ENCODE measurements at regions not wholly inside any gene's neighbourhood (a gene's known extent, or its start where the extent isn't known, plus 50 kb on each side); places are given as distances from the start of the nearest gene placed in this dataset.
"Not testable (repeated sequence)": the region's sequence is repeated elsewhere in the genome, so short reads cannot be mapped to it uniquely, and the experiment has no call there.

- no peak for FAIRE-seq
Measured at GRCh38 chr6:93917216-93917615, 497.9 kb upstream of the EPHA7 start.

- no peak for FAIRE-seq
Measured at GRCh38 chr6:93916716-93917115, 497.4 kb upstream of the EPHA7 start.

- FAIRE-seq, result no peak
Measured at GRCh38 chr6:93915961-93916360, 496.6 kb upstream of the EPHA7 start.

- no peak for FAIRE-seq
Measured at GRCh38 chr6:93902517-93902916, 483.2 kb upstream of the EPHA7 start.

- no peak for FAIRE-seq
Measured at GRCh38 chr6:93900142-93900541, 480.8 kb upstream of the EPHA7 start.

- FAIRE-seq, result no peak
Measured at GRCh38 chr6:93896081-93896480, 476.7 kb upstream of the EPHA7 start.

GRCh38 chr6:93894521-93894920 lies 475.2 kb upstream of the EPHA7 start:
- FAIRE-seq, result no peak

- no peak for FAIRE-seq
Measured at GRCh38 chr6:93889713-93890112, 470.4 kb upstream of the EPHA7 start.

- no peak for FAIRE-seq
Measured at GRCh38 chr6:93886416-93886815, 467.1 kb upstream of the EPHA7 start.

GRCh38 chr6:93859971-93860370 lies 440.6 kb upstream of the EPHA7 start:
- FAIRE-seq, result no peak

GRCh38 chr6:93858213-93858612 lies 438.9 kb upstream of the EPHA7 start:
- FAIRE-seq, result no peak

GRCh38 chr6:93849857-93850256 lies 430.5 kb upstream of the EPHA7 start:
- no peak for FAIRE-seq

GRCh38 chr6:93848031-93848742 lies 428.8 kb upstream of the EPHA7 start:
- FAIRE-seq, result no peak

GRCh38 chr6:93842178-93842577 lies 422.8 kb upstream of the EPHA7 start:
- FAIRE-seq, result no peak

- not testable (repeated sequence) for FAIRE-seq
Measured at GRCh38 chr6:93835451-93836145, 416.2 kb upstream of the EPHA7 start.

GRCh38 chr6:93835026-93835425 lies 415.7 kb upstream of the EPHA7 start:
- FAIRE-seq, result not testable (repeated sequence)

- FAIRE-seq, result not testable (repeated sequence)
Measured at GRCh38 chr6:93833326-93833725, 414.0 kb upstream of the EPHA7 start.

GRCh38 chr6:93829757-93830156 lies 410.4 kb upstream of the EPHA7 start:
- not testable (repeated sequence) for FAIRE-seq

- FAIRE-seq, result no peak
Measured at GRCh38 chr6:93829009-93829408, 409.6 kb upstream of the EPHA7 start.

GRCh38 chr6:93828553-93828952 lies 409.2 kb upstream of the EPHA7 start:
- FAIRE-seq, result no peak

- no peak for FAIRE-seq
Measured at GRCh38 chr6:93827728-93828127, 408.4 kb upstream of the EPHA7 start.

GRCh38 chr6:93825950-93826349 lies 406.6 kb upstream of the EPHA7 start:
- FAIRE-seq, result no peak

- FAIRE-seq, result no peak
Measured at GRCh38 chr6:93823489-93823888, 404.1 kb upstream of the EPHA7 start.

GRCh38 chr6:93822434-93823265 lies 403.3 kb upstream of the EPHA7 start:
- no peak for FAIRE-seq
